Hematopoietic multipotent progenitor cell (in vitro differentiated cells): ENCODE measurements at regions not wholly inside any gene's neighbourhood (a gene's known extent, or its start where the extent isn't known, plus 50 kb on each side); places are given as distances from the start of the nearest gene placed in this dataset.
"Not testable (repeated sequence)": the region's sequence is repeated elsewhere in the genome, so short reads cannot be mapped to it uniquely, and the experiment has no call there.

Source experiments
- DNase-seq, 3 donors: peaks; one replicate each; pipeline ENCODE4 v3.0.0-alpha.2; 2011 to 2015; ENCODE audit warnings: low read depth in 2 of 3, low spot score in 2 of 3

DNA sequence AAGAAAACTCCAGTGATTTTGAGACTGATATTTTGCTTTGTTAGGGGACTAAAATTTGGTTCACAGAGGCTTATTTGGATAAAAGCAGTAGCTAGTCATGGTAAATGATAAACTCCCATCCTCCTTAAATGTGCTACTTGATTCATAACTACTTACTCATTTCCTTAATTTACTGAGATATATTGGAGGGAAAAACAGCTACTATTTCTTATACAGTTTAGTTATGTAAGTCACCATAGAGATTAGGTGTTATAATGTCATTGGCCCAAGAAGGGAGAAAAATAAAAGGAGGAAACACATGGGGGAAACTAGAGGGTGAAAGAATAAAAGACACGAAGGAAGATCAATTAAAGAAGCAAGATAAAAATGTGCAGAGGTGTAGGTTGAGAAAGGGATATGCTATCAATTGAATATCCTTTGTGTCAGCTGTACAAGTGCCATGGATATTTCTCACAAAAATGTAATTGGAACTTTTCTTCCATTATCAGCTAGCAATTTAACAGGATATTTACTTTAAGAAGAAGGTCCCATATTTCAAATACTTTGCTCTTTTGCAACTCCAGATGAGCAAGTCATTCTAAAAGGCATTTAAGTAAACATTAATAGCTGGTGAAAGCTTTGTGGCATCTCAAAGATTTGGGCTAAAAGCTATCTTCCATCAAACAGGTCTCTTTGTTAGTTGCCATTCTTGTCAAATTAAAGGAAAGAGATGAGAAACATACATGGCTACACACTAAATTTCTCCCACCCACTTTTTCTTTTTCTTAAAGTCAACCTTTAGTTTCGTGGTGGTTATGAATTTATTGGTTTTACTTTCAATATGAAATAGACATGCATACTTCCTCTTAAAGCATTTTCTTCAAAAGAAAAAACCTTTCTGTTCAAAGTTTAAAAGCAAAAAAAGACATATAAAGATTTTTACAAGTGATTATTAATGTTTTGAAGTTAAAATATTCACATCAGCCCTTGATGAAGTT, 439.5 kb downstream of the CCER1 start:
- DNase-seq: no peak

GRCh38 chr12:90514325-90514724, 440.7 kb downstream of the CCER1 start:
- DNase-seq: no peak

- DNase-seq: no peak
Measured at GRCh38 chr12:90512518-90512917, 442.5 kb downstream of the CCER1 start.

DNA sequence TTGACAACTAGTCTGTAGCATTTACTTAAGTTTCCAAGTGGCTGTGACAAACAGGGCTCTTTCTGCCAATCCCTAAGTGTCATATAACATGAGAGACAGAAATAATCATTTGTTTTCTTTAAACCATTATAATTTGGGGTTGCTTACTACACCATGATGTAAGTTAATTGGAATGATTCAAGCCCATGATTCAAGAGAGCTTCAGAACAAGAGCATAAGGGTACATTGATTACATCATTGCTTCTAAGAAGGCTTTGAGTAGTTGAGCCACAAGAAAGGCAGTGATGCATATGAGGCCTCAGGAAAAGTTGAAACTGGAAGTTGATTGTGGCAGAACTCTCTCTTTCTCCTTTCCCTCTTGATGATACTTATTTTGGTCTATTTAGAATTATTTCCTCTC, 444.0 kb downstream of the CCER1 start:
- no peak for DNase-seq

DNA sequence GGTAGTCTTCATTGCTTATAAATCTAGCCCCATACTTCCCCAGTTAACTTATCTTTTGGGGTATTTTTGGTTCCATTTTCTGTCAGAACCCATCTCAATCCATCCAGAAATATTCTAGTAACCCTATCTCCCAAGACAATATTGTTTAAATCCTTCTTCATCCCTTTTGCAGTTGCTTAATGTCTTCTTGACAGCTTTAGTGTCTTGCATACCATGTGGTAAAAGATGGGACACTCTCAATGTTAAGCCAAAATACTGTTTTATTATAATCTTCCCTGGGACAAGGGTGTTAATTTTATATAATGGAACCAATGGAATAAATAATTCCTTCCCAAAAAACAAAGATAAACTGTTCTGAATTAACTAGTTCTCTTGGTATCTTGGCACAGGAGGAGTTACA, 450.2 kb downstream of the CCER1 start:
- DNase-seq: no peak

- no peak for DNase-seq
Measured at GRCh38 chr12:90502070-90502469, 452.9 kb downstream of the CCER1 start.

DNA sequence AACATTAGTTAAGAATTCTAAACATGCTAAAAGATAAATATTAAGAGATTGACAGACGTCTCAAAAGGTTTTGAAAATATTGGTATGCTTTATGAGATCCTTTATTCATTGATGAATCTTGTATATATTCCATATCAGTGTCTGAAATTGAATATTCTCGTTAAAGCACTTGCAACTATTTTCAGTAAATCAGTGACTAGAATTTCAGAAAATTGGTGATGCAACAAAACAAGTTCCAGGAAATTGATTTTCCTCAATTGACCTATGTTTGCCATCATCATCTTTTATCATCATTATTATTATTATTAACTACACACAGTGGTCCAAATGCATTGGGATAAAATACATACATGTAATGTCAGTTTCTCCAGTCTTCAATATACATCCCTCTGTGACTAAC, 453.6 kb downstream of the CCER1 start:
- no peak for DNase-seq

GRCh38 chr12:90499795-90500194, 455.2 kb downstream of the CCER1 start:
- no peak for DNase-seq

GRCh38 chr12:90497923-90498545, 456.9 kb downstream of the CCER1 start:
- DNase-seq: no peak

- DNase-seq: no peak
Measured at GRCh38 chr12:90490355-90490754, 464.6 kb downstream of the CCER1 start.

GRCh38 chr12:90489141-90489540, 465.8 kb downstream of the CCER1 start:
- DNase-seq: no peak

GRCh38 chr12:90485560-90485959, 469.4 kb downstream of the CCER1 start:
- DNase-seq: no peak

DNA sequence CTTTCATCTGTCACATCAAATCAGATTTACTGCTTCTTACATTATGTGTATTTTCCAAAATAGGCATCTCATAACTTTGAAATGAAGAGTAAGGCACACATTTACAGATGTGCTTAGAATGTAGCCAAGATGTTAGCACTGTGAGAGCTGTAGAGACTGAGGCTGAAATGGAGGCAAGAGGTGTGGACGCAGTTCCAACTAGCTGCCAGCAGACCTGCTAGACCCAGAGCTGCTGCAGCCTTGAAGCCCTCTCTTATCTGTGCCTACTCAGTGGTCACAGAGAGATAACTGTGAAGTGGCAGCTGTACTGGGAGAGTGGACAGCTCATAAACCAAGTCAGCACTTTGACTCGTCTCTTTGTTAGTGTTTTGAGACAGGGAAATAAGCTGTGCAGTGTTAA, 470.9 kb downstream of the CCER1 start:
- DNase-seq: no peak

DNA sequence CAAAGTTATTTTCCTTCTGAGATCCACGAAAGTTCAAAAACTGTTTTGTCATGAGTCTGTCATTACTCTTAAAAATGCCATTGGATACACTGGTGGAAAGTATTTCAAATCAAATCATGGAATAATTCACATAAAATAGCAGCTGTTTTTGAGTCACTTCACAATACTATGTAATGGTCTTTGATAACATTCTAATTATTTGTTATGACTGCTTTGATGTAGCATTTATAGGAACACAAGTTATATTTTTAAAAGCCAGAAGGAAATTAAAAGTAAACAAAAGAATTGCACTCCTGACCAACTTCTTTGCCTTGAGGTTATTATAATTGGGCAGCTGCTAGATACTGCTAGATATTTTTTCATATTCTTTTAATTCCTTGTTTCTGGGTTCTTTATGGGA, 473.2 kb downstream of the CCER1 start:
- DNase-seq: no peak

DNA sequence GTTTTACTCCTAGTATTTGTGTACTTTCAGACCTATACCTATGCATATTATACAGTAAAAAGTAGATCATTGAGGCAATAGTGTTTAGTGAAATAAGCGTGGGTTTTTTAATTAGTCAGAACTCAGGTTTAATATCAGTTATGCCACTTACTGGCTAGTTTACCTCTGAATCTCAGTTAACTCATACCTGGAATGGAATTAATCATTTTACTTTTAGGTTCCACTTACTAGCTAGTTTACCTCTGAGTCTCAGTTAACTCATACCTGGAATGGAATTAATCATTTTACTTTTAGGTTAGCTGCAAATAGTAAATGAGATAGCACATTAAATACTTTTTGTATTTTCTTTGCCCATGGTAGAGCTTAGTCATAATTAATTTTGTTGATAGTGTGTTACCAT, 475.7 kb downstream of the CCER1 start:
- DNase-seq: no peak

DNA sequence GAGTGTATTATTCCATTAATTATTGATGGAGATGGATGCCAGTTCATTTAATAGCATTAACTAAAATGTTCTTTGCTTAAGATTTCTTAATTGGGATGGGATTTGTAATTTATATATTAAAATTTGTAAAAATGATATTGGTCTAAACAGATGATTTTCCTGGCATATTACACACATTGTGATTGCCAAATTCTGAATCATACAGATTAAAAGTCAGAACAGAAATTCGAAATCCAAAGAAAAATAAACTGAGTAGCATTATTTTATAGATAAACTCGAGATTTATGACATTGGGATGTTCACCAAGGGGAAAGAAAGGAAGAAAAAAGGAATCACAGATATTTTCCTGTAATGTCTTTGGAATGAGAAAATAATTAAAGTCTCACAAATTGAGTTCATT, 481.1 kb downstream of the CCER1 start:
- DNase-seq: no peak

DNA sequence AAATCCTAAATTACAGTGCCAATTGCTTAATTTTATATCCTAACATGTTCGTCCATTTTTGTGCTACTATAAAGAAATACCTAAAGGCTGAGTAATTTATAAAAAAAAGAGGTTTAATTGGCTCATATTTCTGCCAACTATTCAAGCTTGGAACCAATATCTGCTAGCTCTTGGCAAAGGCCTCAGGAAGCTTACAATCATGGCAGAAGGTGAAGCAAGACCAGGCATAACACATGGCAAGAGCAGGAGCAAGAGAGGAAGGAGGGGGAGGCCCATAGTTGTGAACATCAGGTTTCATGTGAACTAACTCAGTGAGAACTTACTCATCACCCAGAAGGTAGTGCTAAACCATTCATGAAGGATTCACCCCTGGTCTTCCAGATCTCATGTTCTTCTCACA, 494.3 kb downstream of the CCER1 start:
- no peak for DNase-seq

DNA sequence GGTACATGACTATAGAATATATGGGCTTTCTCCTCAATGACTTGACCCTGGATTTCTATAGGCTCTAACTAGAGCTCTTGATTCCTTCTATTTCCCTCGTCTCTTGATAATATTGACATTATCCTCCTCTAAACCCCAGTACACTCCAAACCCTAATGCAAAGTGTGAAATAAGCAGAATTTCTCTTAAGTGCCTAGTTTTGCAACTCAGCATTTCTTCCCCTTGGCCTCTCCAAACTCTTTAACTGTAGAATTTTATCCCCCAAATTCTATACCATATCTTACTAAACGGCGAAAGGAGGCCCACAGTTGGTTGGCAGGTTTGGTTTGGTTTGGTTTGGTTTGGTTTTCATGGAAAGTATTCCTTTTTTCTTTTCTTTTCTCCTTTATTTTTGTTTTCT, 498.7 kb downstream of the CCER1 start:
- no peak for DNase-seq

DNA sequence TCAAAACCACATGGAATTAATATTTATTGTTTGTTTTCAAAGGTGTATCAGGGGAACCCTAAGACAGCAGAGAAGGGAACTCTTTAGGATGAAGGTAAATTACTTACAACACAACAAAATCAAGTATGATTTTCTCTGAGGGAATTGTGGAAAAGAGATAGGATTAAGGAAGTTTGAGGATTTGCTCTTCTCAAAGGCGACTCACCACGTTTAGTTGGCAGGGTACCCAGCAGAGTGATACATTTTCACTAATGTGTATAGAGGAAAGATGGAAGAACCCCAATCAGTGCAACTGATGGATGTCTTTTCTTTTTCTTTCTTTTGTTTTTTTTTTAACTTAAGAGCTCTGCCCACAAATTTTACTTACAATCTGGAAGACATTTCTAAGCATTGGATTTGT, 499.2 kb downstream of the CCER1 start:
- DNase-seq: no peak

GRCh38 chr12:90449611-90450010, 505.4 kb downstream of the CCER1 start:
- no peak for DNase-seq

GRCh38 chr12:90443466-90443865, 511.5 kb downstream of the CCER1 start:
- DNase-seq: not testable (repeated sequence)

DNA sequence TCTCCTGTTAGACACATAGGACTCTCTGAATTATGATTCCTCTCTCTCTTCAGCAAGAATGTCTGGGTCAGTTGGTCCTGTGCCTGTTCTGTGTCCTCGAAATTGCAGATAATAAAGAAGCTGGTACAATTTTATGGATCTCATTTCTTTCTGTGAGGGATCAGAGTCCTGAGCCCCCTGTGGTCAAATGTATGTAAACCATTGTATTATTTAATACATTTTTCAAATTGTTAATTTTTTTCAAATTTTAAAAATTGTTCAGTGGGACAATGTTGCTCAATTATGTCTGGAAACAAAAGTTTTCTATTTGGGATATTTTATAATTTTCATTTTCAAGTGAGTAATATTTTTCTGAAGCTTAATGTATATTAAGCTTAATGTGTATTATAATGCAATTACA, 513.5 kb downstream of the CCER1 start:
- DNase-seq: no peak
